GM23338 (cell line): ENCODE measurements at regions not wholly inside any gene's neighbourhood (a gene's known extent, or its start where the extent isn't known, plus 50 kb on each side); places are given as distances from the start of the nearest gene placed in this dataset.
A peak's percentile ranks its signal among the peaks of the same experiment; 100 is the strongest.

ENCODE experiments used
- ATAC-seq: fragments of 200-7000 bp; cut with Tn5 transposase; 3 replicates; pipeline ENCODE4 v1.9.1; 2020
- DNase-seq: peaks from one replicate; pipeline ENCODE4 v3.0.0-alpha.2; 2015; ENCODE audit warnings: low spot score
- H2AFZ ChIP-seq: fragments of 200-600 bp; sonication (generic); 2 replicates; pipeline ENCODE4 v1.8.0; 2016; ENCODE audit warnings: antibody characterized with exemption, mild to moderate bottlenecking, moderate library complexity
- H3F3A ChIP-seq: fragments of 200-600 bp; sonication (generic); replicated peaks from 2 replicates; pipeline ENCODE4 v1.8.0; 2017; ENCODE audit warnings: antibody characterized with exemption, mixed run types, low read depth
- H3K27ac ChIP-seq: fragments of 200-600 bp; sonication (generic); 2 replicates; pipeline ENCODE4 v1.6.1; 2016; ENCODE audit warnings: low read depth
- H3K27me3 ChIP-seq: fragments of 200-600 bp; sonication (generic); 2 replicates; pipeline ENCODE4 v1.8.0; 2016; ENCODE audit warnings: mild to moderate bottlenecking, mixed run types, moderate library complexity; ENCODE audit not compliant: insufficient read depth
- H3K36me3 ChIP-seq: fragments of 200-600 bp; sonication (generic); 2 replicates; pipeline ENCODE4 v1.8.0; 2016; ENCODE audit warnings: mild to moderate bottlenecking; ENCODE audit not compliant: insufficient read depth
- H3K4me1 ChIP-seq: fragments of 200-600 bp; sonication (generic); 2 replicates; pipeline ENCODE4 v1.8.0; 2016; ENCODE audit warnings: mild to moderate bottlenecking, moderate library complexity; ENCODE audit not compliant: insufficient read depth
- H3K4me2 ChIP-seq: fragments of 200-600 bp; sonication (generic); 2 replicates; pipeline ENCODE4 v1.7.1; 2017; ENCODE audit warnings: mixed run types
- H3K4me3 ChIP-seq: fragments of 200-600 bp; sonication (generic); 2 replicates; pipeline ENCODE4 v1.6.1; 2016; ENCODE audit warnings: mixed run types
- H3K79me2 ChIP-seq: fragments of 200-600 bp; sonication (generic); replicated peaks from 2 replicates; pipeline ENCODE4 v1.8.0; 2017; ENCODE audit warnings: mild to moderate bottlenecking; ENCODE audit not compliant: insufficient read depth
- H3K9me2 ChIP-seq: fragments of 200-600 bp; sonication (generic); 2 replicates; pipeline ENCODE4 v1.8.0; 2017; ENCODE audit not compliant: insufficient read depth
- H4K20me1 ChIP-seq: fragments of 200-600 bp; sonication (generic); replicated peaks from 2 replicates; pipeline ENCODE4 v1.8.0; 2017; ENCODE audit warnings: mild to moderate bottlenecking; ENCODE audit not compliant: insufficient read depth
- H3K27ac Mint-ChIP-seq: 2 replicates; pipeline ENCODE4 v1.8.0; 2020; ENCODE audit warnings: inconsistent platforms, mild to moderate bottlenecking, moderate library complexity, mixed read lengths
- H3K27me3 Mint-ChIP-seq: 3 replicates; pipeline ENCODE4 v1.8.0; 2022; ENCODE audit warnings: low read depth, mild to moderate bottlenecking, moderate library complexity, mixed read lengths, inconsistent platforms; ENCODE audit not compliant: insufficient read depth, poor library complexity
- H3K36me3 Mint-ChIP-seq: 3 replicates; pipeline ENCODE4 v1.8.0; 2021; ENCODE audit warnings: low read depth, mild to moderate bottlenecking, inconsistent platforms, moderate library complexity, mixed read lengths
- H3K4me1 Mint-ChIP-seq: 3 replicates; pipeline ENCODE4 v1.8.0; 2020; ENCODE audit warnings: mild to moderate bottlenecking, inconsistent platforms, mixed read lengths
- H3K4me3 Mint-ChIP-seq: 3 replicates; pipeline ENCODE4 v1.8.0; 2021; ENCODE audit warnings: moderate library complexity, mild to moderate bottlenecking, inconsistent platforms, mixed read lengths
- H3K9me3 Mint-ChIP-seq: 3 replicates; pipeline ENCODE4 v1.8.0; 2020; ENCODE audit warnings: moderate library complexity, mild to moderate bottlenecking, inconsistent platforms, mixed read lengths
- CREB1 ChIP-seq: fragments of 250-450 bp; sonication (Bioruptor Pico); IDR thresholded peaks from 2 replicates; pipeline ENCODE4 v1.5.0; 2020; ENCODE audit warnings: low read depth, mild to moderate bottlenecking, moderate library complexity
- EZH2phosphoT487 ChIP-seq: fragments of 200-600 bp; sonication (generic); IDR thresholded peaks from one replicate; pipeline ENCODE4 v1.8.1; 2018; ENCODE audit warnings: antibody characterized with exemption; ENCODE audit not compliant: unreplicated experiment
- JUNB ChIP-seq: IDR thresholded peaks from one replicate; pipeline ENCODE4 v1.6.1; 2016; ENCODE audit warnings: antibody characterized with exemption; ENCODE audit not compliant: unreplicated experiment
- NANOG ChIP-seq: IDR thresholded peaks from 2 replicates; pipeline ENCODE4 v1.6.1; 2016; ENCODE audit warnings: antibody characterized with exemption, borderline replicate concordance
- ZNF114 ChIP-seq: fragments of 250-450 bp; sonication (Bioruptor Pico); IDR thresholded peaks from 2 replicates; pipeline ENCODE4 v1.5.0; 2020; ENCODE audit warnings: mild to moderate bottlenecking, moderate library complexity
- ZNF331 ChIP-seq: fragments of 250-450 bp; sonication (Bioruptor Pico); IDR thresholded peaks from 2 replicates; pipeline ENCODE4 v1.5.0; 2020; ENCODE audit warnings: low read depth, mild to moderate bottlenecking, moderate library complexity
- TF ChIP-seq, protein P1 (sequence below), 2 experiments: fragments of 200-600 bp in 1 of 2; sonication (generic) in 1 of 2; conservative IDR thresholded peaks; 2 replicates each; pipeline versions ENCODE4 v1.5.1 to v1.6.1; 2016 to 2017; ENCODE audit warnings: antibody characterized with exemption in 2 of 2, low read depth in 2 of 2, mild to moderate bottlenecking in 2 of 2, moderate library complexity in 1 of 2
- TF ChIP-seq, protein P2 (sequence below): IDR thresholded peaks from 2 replicates; pipeline ENCODE4 v1.6.1; 2016; ENCODE audit warnings: antibody characterized with exemption
- TF ChIP-seq, protein P3 (sequence below): IDR thresholded peaks from one replicate; pipeline ENCODE4 v1.6.1; 2018; ENCODE audit warnings: antibody characterized with exemption; ENCODE audit not compliant: unreplicated experiment

DNA sequence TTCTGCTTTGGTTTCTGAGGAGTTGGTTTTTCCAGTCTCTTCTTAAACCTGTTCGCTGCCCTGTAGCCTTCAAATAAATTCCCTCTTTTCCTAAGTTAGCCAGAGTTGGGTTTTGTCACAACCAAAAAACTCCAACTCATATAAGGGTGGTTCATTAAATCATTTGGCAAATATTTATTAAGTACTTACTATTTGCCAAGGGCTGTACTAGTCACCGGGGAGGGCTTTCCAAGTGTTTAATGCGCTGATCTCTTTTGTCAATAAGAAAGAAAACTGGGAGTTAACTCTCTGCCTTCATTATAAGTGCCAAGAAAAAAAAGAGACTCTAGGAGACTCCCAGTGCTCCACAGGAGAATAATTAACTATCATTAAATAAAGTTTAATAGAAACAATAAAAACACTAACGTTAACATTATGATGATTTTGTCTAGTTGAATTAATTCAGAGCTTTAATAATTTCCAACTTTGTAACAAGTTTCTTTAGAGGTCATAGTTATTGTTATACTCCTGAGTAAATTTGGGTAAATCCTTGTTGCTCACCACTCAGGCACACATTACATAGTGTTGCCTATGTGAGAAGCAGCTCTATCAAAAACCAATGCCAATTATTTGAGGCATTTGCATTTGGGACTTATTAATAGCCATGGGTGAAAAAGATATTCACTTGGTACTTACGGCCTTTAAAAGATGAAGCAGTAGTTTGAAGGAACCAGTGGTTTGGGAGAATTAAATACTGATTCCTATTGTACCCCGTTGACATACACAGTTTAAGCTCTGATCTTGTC is 122.5 kb upstream of the TEX13D start (continued):
- TF ChIP-seq, protein P1, sequence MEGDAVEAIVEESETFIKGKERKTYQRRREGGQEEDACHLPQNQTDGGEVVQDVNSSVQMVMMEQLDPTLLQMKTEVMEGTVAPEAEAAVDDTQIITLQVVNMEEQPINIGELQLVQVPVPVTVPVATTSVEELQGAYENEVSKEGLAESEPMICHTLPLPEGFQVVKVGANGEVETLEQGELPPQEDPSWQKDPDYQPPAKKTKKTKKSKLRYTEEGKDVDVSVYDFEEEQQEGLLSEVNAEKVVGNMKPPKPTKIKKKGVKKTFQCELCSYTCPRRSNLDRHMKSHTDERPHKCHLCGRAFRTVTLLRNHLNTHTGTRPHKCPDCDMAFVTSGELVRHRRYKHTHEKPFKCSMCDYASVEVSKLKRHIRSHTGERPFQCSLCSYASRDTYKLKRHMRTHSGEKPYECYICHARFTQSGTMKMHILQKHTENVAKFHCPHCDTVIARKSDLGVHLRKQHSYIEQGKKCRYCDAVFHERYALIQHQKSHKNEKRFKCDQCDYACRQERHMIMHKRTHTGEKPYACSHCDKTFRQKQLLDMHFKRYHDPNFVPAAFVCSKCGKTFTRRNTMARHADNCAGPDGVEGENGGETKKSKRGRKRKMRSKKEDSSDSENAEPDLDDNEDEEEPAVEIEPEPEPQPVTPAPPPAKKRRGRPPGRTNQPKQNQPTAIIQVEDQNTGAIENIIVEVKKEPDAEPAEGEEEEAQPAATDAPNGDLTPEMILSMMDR (conservative IDR thresholded peaks at IDR 0.05; ENCODE audit: low read depth in 2 of 2): no peak
- TF ChIP-seq ZNF114 (no peak), CREB1 (CRISPR knock-in tag) (no peak), ZNF331 (CRISPR knock-in tag) (no peak)

DNA sequence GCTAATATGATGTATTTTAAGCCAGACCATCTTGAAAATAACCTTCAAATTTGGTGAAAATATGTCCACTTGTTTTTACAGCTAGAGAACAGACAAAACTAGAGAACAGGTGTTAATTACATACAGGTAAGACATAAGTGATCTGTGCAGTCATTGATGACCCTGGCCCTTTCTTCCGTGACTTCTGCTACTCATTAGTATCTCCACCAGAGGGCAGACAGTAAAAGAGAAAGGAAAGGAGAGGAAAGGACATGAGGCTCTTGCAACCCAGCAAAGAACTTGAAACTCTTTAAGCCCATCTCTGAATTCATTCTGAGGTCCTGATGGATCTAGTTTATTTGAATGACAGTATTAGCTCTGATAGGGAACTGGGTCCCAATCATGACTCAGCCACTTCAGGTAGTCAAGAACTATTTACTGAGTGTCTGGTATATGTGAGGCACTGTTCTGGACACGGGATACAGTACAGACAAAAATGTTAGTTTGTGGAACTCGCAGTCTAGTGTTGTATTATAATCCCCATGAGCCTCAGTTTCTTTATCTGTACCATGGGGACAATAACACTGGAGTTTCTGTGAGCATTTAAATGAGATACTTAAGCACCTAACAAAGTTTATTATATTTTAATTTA is 121.0 kb upstream of the TEX13D start:
- Mint-ChIP-seq H3K4me1 (peaks cover 21% of the 10 kb centered on the region), H3K27me3 (peaks cover 2% of the 10 kb centered on the region), H3K4me3 (no peak overlapping the region), H3K9me3 (no peaks in the 10 kb centered on the region), H3K27ac (no peak overlapping the region), H3K36me3 (no peaks in the 10 kb centered on the region)
- ATAC-seq: peak; percentile 73
- H3K36me3 ChIP-seq: no peaks in the 10 kb centered on the region
- no peak overlapping the region for H3K4me2 ChIP-seq
- H3K9me2 ChIP-seq: no peaks in the 10 kb centered on the region
- no peak overlapping the region for H2AFZ ChIP-seq
- H3K4me1 ChIP-seq: peaks cover 6% of the 10 kb centered on the region; the same call in 1 of the 2 replicates
- no peaks in the 10 kb centered on the region for H4K20me1 ChIP-seq
- H3K27me3 ChIP-seq: no peaks in the 10 kb centered on the region
- DNase-seq: peak; percentile 68
- no peak overlapping the region for H3K27ac ChIP-seq
- TF ChIP-seq EZH2phosphoT487: no peak
- TF ChIP-seq, protein P1 (conservative IDR thresholded peaks at IDR 0.05; ENCODE audit: low read depth in 2 of 2): peak; percentile 55 to 76
- no peak for TF ChIP-seq NANOG
- TF ChIP-seq, protein P2, sequence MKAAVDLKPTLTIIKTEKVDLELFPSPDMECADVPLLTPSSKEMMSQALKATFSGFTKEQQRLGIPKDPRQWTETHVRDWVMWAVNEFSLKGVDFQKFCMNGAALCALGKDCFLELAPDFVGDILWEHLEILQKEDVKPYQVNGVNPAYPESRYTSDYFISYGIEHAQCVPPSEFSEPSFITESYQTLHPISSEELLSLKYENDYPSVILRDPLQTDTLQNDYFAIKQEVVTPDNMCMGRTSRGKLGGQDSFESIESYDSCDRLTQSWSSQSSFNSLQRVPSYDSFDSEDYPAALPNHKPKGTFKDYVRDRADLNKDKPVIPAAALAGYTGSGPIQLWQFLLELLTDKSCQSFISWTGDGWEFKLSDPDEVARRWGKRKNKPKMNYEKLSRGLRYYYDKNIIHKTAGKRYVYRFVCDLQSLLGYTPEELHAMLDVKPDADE: no peak
- no peak for TF ChIP-seq JUNB
- TF ChIP-seq, protein P3, sequence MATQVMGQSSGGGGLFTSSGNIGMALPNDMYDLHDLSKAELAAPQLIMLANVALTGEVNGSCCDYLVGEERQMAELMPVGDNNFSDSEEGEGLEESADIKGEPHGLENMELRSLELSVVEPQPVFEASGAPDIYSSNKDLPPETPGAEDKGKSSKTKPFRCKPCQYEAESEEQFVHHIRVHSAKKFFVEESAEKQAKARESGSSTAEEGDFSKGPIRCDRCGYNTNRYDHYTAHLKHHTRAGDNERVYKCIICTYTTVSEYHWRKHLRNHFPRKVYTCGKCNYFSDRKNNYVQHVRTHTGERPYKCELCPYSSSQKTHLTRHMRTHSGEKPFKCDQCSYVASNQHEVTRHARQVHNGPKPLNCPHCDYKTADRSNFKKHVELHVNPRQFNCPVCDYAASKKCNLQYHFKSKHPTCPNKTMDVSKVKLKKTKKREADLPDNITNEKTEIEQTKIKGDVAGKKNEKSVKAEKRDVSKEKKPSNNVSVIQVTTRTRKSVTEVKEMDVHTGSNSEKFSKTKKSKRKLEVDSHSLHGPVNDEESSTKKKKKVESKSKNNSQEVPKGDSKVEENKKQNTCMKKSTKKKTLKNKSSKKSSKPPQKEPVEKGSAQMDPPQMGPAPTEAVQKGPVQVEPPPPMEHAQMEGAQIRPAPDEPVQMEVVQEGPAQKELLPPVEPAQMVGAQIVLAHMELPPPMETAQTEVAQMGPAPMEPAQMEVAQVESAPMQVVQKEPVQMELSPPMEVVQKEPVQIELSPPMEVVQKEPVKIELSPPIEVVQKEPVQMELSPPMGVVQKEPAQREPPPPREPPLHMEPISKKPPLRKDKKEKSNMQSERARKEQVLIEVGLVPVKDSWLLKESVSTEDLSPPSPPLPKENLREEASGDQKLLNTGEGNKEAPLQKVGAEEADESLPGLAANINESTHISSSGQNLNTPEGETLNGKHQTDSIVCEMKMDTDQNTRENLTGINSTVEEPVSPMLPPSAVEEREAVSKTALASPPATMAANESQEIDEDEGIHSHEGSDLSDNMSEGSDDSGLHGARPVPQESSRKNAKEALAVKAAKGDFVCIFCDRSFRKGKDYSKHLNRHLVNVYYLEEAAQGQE: no peak
- no peak for TF ChIP-seq CREB1 (CRISPR knock-in tag)
- no peaks in the 10 kb centered on the region for H3F3A ChIP-seq
- no peak overlapping the region for H3K4me3 ChIP-seq
- no peaks in the 10 kb centered on the region for H3K79me2 ChIP-seq
